Activated CD4-positive, CD25-positive, alpha-beta regulatory T cell treated with anti-CD3 and anti-CD28 coated beads, Interleukin-2, amount 50 U/mL, for 24 hours (primary cell): ENCODE measurements at regions not wholly inside any gene's neighbourhood (a gene's known extent, or its start where the extent isn't known, plus 50 kb on each side); places are given as distances from the start of the nearest gene placed in this dataset.
A peak's percentile ranks its signal among the peaks of the same experiment; 100 is the strongest.

Experiments
- ATAC-seq, 2 donors: fragments of 150-1000 bp; cut with Tn5 transposase; one replicate each; pipeline ENCODE4 v1.10.0; 2021; ENCODE audit warnings: mild to moderate bottlenecking in 1 of 2, moderate library complexity in 1 of 2

DNA sequence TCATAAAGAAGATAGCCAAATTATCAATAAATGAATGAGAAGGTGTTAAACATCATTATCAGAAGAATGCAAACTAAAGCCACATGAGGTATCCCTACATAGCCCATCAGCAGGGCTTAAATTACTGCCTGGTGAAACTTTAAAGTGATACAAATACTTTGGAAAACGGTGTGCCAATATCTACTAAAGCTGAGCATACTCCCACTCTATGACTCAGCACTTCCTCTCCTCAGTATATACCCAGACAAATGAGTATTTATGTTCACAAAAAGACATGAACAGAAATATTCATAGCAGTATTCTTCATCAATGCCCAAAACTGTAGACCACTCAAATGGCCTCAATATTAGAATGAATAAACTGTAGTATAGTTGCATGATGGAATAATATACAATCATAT is 284.6 kb upstream of the ZC3H12C start:
- ATAC-seq: no peak

GRCh38 chr11:109814824-109815223 is 278.4 kb upstream of the ZC3H12C start:
- no peak for ATAC-seq

DNA sequence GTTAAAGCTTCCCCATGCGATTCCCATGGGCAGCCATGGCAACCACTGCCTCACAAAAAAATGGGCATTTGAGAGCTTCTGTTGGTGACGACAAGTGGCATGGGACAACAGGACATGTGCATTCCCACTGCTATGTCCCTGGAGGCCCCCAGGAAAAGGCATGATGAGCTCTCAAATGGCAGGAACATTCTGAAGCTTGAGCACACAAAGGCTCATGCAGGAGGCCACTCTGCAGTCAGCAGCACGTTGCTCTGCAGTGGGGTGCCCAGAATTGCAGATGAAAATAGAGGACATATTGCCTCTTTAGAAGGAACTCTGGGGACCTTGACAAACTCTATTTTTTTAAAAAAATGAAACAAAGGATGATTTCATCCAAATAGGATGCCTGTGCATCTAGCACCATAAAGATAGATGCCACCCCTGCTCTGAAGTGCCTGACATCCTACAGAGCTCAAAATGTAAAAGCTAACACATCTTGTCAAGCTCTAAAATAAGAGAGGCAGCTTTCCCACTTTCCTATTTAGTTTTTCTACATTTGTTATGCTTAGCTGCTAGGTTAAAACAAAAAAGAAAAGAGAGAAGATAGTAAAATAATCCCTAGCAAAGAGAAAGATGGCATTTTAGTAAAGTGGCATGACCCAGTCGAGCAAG is 277.6 kb upstream of the ZC3H12C start:
- no peak for ATAC-seq

GRCh38 chr11:109818290-109818689 is 274.9 kb upstream of the ZC3H12C start:
- no peak for ATAC-seq

DNA sequence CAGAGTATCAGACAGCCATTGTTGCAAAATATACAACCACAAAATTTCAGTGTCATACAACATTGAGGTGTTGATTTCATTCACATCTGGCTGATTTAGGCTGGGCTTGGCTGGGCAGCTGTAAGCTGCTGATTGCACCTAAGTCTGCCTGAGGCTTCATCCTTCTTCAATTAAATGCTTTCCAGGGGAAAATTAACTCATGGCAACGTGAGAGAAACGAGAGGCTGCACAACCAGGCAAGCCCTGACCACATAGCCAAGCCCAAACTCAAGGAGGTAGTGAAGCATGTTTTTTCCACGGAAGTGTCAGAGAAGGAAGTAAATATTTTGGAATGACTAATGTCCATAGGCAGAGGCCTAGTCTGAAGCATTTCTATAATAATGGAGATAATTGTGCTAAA is 273.8 kb upstream of the ZC3H12C start:
- ATAC-seq: no peak

DNA sequence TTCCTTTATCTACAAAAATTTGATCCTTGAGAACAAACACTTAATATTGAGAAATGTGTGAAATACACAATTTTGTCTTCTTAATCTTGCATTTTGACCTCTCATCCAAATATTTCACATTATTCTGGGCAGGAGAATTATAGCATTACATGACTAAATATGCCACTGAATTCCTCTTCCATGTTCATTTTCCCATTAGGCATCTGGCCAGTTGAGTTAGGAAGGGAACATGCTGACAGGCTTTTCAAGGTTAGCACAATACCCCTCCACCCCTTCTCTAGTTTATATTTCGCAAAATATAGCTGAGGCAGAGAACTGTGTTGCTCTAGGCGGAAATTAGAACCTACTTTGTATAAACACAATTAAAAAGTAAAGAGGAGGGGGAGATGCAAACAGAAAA is 271.7 kb upstream of the ZC3H12C start:
- ATAC-seq: no peak

GRCh38 chr11:109822436-109823102 is 270.6 kb upstream of the ZC3H12C start:
- ATAC-seq: no peak

DNA sequence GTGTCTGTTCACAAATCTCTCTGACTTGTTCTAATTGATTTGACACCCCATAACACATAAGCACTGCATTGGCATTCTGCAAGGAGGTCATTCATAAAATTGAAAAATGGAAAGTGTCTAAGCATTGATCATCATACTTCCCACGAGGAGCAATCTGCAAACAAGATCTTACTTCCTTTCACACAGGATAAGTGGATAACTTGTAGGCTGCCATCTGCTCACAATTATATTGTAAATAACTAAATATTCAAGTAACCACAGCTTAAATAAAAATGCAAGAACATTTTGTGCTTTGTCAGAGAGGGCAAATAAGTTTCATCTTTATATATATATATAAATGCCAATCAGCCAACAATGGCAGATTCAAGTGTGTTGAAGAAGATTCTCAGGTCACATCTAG is 264.8 kb upstream of the ZC3H12C start:
- no peak for ATAC-seq

DNA sequence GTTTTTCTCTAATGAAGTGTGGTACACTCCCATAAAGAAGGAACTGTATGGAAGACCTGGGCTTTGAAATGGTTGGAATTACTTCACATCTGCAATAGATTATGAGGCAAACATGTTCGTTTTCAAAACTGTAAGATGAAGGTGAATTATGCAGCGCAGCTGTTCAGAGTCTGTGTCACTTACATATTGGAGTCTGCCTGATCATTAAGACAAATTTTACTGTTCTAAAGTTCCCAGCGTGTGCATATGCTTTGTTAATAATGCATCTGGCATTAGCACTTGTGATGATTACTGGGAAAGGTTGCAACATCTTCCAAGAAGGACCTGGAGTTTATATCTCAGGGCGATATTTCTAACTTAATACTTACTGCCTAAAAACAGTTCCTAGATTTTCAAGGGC is 255.2 kb upstream of the ZC3H12C start:
- no peak for ATAC-seq

GRCh38 chr11:109845437-109845836 is 247.8 kb upstream of the ZC3H12C start:
- no peak for ATAC-seq

DNA sequence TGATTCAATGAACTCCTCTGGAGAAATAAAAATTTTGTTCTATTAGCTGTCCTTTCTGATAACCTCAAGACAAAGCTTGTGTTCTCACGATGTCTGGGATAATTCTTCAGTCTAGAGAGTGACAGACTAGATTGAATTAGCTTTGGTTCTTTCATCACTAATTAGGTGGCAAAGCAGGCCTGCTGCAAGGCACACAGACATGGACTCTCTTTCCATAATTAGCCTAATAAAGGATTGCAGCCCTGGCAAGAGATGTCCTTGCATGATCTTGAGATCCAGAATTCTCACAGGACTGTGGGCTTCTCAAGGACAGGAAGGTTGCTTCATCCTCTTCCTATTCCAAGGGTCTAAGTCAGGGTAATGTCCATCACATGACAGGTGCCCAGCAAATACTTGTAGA is 245.6 kb upstream of the ZC3H12C start:
- no peak for ATAC-seq

GRCh38 chr11:109849051-109849450 is 244.1 kb upstream of the ZC3H12C start:
- ATAC-seq: no peak

- ATAC-seq: no peak
Measured at GRCh38 chr11:109849946-109850345, 243.2 kb upstream of the ZC3H12C start.

DNA sequence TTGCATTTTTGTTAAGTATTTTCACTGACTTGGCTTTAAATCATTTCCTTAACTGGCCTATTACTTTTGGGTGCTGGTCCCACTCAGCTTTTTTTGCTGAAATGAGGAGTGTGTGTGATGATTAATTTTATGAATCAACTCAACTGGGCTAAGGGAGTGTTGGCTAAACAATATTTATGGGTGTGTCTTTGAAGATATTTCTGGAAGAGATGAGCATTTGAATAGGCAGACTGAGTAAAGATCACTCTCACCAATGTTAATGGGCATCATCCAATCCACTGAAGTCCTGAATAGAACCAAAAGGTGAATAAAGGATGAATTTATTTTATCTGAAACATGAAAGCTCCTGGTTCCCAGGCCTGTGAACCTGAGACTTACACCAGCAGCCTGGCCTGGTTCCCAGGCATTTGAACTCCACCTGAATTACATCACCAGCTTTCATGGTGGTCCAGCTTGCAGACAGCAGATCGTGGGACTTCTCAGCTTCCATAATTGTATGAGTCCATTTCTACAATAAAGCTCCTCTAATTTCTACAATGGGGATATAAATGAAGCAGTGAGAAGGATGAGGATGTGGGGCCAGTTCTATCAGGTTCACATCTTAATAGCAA is 241.3 kb upstream of the ZC3H12C start:
- ATAC-seq: no peak

GRCh38 chr11:109853156-109853776 is 239.9 kb upstream of the ZC3H12C start:
- ATAC-seq: no peak

DNA sequence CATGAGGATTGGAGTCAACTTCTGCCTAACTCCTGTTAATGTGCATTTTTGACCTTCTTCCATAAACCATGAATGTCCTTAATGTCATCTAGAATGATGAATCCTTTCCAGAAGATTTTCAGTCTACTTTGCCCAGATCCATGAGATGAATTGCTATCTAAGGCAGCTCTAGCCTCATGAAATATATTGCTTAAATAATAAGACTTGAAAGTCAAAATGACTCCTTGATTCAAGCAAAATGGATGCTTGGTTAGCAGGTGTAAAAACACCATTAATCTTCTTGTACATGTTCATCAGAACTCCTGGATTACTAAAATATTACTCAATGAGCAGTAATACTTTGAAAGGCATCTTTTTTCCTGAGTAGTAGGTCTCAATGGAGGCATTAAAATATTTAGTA is 238.5 kb upstream of the ZC3H12C start:
- ATAC-seq: no peak

DNA sequence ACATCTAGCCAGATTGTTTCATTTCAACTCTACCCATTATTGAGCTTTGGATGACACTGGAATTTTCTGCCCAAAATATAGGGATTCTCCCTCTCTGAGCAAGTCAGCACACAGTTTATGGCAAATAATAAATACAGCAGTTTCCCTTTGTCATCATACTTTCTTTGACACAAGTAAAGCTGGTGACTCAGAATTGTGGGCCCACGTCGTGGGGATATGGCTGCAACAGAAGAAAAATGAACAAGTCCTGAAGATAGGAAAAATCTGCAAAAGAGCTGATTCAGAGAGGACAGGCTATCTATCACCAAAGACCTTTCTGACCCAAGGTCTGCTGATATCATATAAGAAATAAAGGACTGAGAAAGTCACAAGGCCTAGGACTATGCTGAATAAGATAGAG is 236.3 kb upstream of the ZC3H12C start:
- no peak for ATAC-seq

DNA sequence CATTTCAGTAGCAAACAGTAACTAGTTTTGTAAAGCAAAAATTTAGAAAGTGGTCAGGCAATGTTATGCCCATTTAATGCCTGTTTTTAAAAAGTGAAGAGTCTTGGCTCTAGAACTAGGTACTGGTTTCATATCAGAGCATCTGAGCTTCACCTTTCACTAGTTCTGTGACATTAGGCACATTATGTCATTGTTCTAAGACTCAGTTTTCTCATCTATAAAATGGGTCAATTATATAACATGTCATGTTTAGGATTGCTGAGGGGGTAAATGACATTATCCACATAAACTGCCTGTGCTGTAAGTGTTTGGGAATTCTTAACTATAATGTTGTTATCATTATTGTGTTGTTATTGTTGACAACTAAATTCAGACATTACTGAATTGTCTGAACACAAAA is 235.6 kb upstream of the ZC3H12C start:
- no peak for ATAC-seq

DNA sequence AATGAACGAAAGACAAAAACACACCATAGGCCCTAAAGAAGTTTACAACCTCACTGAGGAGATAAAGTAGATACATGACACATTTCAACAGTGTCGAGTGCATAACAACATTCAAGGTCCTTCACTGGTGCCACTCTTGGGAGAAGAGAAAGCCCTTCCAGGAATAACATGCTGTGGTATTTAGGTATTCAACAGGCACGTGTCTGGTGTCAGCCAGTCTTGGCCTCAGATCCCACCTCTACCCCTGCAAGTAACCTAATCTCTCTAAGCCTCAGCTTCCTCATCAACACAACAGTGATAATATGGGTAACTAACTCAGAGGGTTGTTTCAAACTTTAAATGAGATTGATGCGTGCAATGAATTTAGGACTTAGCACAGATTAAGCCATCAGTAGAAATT is 235.0 kb upstream of the ZC3H12C start:
- no peak for ATAC-seq

DNA sequence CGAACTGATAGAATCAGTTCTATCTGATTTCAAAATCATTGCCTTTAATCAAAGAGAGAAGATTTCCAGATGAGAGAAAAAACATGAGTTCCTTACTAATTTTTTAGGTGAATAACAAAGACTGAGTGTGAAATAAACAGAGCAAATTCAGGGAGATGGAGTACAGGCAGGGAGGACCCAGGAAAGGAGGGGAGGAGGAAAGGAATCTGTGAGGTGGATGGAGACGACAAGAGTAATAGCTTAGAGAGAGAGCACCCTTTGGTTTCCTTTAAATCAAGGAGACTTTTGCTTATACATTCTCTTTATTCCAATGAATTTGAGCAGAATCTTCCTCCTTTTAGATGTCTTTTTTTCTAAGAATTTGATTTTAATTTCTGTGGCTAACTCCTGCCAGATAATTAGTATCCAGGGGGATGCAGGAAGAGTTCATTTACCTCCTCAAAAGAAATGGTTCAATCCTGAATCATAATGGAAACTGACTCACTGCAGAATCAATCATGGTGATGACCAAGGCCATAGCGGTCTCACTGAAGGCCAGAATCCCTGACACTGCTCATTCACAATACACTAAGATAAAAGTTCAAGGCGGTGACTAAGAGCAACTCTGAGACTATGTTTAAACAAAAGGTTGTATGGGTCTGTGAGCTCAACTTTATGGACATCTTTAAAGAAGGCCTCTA is 234.0 kb upstream of the ZC3H12C start:
- no peak for ATAC-seq

GRCh38 chr11:109862835-109863234 is 230.4 kb upstream of the ZC3H12C start:
- no peak for ATAC-seq

DNA sequence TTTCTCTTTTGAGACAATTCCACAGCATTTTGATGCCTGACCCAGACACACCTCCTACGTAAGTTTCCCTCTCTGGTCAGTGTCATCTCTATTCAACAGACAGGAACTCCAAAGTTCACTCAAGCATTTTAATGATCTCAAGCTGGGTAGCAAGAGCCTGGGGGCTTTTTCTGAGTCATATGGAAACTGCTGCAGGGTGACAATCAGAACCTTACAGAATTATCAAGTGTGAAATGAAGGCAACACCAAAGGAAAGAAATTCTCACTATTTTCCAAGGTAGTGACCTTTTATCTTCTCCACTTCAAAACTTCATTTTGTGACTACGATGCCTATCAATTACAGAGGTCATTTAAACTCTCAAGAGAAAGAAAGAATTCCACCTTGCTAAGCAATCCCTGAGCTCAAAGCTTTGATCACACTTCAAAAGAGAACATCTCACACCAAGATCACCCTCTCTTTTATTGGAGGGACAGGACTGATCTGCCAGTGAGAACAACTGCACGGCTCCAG is 229.0 kb upstream of the ZC3H12C start:
- peak; percentile 56 to 71 for ATAC-seq
